GM18511 (cell line): ENCODE measurements at regions not wholly inside any gene's neighbourhood (a gene's known extent, or its start where the extent isn't known, plus 50 kb on each side); places are given as distances from the start of the nearest gene placed in this dataset.

Experiments
- ATAC-seq: cut with Tn5 transposase; IDR thresholded peaks from one replicate; pipeline ENCODE4 v1.9.1; 2021; ENCODE audit warnings: mild to moderate bottlenecking, moderate library complexity; ENCODE audit not compliant: unreplicated experiment

DNA sequence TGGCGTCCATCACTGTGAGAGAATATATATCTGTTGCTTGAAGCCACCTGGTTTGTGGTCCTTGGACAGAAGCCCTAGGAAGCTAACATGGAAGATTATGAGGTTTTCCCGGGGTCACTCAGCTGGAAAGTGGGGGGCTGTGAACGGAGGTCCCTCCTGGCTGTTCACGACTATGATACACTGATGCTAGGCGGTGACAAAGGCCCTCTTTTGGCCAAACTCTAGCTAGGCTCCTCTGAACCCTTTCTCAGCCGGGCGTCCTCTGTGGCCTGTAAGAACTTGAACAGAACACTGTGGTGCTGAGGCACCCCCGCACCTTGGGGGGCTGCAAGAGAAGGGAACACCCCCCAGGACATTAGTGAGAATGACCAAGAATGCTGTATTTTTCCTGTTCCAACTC is 164.6 kb downstream of the TFCP2L1 start:
- ATAC-seq, result no peak

DNA sequence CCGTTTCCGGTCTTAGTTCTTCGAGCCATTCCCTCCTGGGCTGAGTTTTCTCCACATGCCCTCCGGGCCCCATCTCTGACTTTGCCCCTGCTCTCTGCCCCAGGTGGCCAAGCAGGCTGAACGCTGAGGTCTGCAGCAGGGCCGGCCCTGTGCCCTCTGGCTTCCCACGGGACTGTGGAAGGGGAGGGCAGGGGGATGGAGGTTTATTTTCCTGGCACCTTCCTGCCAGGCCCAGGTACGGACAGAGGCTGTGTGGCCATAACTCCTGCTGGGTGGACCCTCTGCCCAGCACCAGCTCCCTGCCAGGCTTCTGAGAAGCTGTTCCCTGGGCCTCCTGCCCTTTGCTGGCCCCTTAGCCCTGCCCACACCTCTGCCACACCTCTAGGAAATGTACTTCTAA is 164.0 kb downstream of the TFCP2L1 start:
- no peak for ATAC-seq

DNA sequence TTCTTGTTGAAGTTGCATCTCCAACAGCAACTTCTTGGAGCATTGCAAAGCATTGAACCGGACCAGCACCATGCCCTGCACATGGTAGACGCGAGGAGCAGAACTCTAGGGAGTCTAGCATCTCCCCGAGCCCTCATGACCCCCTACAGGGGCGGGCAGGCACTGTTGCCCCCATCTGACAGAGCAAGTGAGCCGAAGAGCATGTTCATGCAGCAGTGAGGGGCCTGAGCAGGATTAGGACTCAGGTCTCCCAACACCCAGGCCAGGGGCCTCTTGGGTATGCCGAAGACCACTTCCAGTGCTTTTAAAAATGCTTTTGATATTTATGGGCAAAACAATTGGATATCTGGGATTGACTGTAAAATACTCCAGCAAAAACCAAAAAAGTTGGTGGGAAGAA is 163.3 kb downstream of the TFCP2L1 start:
- ATAC-seq, result no peak

DNA sequence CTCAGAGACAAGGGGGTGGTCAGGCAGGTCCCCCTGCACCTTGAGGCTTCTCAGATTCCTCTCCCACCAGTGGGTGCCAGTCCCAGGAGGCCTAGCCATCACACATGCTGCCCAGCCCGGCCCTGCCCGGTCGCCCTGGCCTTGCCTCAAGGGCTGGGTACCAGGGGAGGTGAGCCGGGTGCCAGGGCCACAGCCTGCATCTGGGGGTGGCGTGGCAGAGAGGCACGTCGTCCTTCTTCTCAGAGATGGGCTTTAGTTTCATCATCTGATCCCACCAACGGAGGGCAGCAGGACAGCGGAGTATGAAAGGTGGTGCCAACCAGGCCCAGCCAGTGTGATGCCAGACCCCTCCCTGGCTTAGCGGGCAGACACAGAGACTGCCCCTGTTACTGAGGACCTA is 161.7 kb downstream of the TFCP2L1 start:
- no peak for ATAC-seq

DNA sequence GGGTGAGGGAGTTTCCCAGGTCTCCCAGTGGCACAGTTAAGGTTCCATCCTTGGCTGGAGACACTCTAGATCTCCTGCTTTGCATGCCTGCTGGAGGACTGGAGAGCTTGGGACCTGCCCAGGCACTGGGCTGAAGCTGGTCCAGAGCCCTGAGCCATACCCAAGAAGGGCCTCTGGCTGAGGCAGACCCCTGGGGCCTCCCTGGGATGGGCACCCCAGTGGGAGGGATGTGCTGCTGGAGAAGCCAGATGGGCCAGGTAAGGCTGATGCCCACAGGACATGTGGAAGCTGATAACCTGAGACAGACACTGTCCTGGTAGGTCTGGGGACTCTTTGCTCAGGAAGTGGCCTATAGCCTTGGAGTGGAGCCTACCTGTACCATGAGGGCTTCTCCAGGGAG is 160.7 kb downstream of the TFCP2L1 start:
- no peak for ATAC-seq

DNA sequence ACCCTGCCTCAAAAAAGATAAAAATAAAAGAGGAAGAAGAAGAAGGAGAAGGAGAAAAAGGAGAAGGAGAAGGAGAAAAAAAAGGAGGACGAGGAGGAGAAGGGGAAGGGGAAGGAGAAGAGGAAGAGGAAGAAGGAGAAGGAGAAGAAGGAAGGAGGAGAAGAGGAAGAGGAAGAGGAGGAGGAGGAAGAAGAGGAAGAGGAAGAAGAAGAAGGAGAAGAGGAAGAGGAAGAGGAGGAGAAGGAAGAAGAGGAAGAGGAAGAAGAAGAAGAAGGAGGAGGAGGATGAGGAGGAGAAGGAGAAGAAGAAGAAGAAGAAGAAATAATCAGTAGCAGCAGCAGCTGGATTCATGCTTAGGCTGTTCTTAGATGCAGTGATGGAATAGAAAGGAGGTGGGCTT is 159.7 kb downstream of the TFCP2L1 start:
- no peak for ATAC-seq

DNA sequence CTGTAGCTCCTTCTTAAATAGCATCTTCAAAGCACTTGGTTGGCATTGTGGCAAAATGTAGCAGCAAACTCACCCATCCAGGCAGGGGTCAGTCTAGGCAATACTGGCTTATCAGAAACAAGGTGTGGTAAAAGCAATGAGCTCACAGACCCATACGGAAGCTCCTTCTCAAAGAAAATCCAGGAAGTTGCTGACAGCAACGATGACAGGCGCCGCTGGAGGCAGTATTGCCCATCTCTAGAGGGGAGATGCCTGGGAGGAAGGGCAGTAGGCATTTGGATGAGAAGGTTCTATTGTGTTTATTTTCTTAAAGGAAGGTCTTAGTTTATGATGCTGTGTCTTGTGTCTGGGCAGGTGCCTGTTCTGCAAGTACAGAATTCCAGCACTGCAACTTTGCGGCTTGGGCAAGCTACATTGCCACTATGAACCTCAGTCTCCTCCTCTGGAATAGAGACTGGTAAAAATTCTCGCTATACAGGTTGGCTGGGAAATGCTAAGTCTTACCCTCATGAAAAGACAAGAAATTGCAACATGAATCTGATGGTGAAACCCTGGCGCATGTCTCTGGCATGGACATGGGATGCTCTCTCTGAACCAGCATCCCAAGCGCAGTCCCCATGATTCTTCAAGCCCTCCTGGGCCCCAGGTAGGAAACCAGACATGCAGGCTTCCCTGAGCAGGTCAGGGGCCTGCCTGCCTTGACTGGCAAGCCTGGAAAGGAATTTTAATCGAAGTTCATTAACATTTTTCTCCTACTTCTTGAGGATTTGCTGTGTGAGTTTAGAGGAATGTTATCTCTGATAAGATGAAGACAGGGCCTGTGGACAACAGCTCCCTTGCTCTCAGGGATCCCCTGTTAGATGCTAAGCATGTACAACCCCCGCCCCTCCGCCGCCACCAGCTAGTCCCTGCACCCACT is 156.0 kb downstream of the TFCP2L1 start:
- no peak for ATAC-seq

- no peak for ATAC-seq
Measured at GRCh38 chr2:121129692-121130091, 155.3 kb downstream of the TFCP2L1 start.

- no peak for ATAC-seq
Measured at GRCh38 chr2:121130301-121130850, 154.6 kb downstream of the TFCP2L1 start.

- ATAC-seq, result no peak
Measured at GRCh38 chr2:121131375-121131774, 153.6 kb downstream of the TFCP2L1 start.

DNA sequence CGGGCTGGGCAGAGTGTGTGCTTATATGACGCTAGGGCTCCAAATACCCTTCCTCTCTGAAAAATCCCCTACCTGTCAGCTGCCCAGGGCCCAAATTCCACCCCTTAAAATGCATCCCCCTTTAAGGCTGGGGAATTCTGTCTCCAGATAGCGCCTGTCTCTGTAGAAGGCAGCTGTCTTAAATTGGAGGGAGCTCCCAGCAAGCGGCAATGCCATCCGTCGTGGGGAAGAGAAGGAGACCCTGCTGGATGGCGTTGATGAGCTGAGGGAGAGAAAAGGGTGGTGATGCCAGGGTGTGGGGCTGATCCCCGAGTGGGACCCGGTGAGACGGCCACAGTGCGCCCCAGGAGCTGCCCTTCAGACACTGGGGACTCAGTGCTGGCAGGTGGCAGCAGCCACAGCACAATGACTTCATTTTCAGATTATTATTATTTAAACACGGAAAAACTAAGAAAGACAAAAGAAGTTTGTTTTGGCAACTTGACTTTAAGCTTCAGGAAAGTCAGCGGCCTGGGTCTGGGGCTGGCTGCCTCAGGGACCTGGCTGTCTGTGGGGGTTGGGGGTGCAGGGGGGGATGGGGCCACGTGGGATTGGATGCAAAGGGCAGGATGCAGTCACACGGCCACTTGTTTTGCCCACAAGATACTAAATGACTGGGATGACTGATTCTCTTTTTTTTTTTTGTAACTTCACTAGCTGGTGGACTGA is 152.8 kb downstream of the TFCP2L1 start:
- ATAC-seq, result no peak

DNA sequence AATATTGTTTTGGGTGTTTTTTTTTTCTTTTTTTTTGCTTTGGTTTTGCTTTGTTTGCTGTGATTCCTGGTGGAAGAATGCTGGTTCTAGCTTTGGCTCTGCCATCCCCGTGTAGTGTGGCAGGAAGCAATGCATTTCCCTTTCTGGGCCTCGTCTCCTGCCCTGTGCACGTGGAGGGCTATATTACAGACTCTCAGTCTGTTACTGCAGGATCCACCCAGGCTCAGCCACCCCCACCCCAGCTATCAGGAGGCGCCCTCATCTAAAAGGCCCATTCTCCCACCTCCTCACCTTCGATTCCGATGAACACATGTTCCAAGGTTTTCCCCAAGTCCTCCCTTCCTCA is 152.3 kb downstream of the TFCP2L1 start:
- no peak for ATAC-seq

DNA sequence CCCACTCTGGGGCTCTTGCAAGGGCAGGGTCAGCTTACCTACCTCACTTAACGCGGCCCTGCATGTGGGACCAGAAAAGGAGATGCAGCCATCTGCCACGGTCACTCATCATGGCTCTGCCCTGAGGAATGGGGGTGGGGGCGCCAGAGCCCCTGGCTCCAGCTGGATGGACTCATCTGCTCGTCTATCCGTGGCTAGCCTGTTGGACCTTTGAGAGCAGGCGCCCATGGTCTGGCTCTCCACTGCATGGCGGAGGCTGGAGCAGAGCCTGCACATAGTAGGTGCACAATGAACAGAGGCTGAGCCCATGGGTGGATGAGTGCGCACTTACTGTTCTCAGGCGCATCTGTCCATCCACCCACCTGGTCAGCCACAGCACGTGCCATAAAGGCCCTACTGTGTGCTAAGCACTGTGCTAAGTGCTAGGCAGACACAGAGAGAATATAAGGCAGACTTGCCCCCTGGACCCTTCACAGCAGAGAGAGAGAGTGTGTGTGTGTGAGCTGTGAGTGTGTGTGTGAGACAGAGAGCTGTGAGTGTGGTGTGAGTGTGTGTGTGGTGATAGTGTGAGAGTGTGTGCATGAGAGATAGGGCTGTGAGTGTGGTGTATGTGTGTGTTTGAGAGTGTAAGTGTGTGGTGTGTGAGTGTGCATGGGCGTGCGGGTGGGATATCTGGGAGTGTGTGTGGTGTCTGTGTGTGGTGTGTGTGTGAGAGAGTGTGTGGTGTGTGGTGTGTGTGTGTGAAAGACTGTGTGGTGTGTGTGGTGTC is 151.3 kb downstream of the TFCP2L1 start:
- ATAC-seq, result no peak

- ATAC-seq, result no peak
Measured at GRCh38 chr2:121134728-121135127, 150.3 kb downstream of the TFCP2L1 start.

- no peak for ATAC-seq
Measured at GRCh38 chr2:121135168-121135853, 149.7 kb downstream of the TFCP2L1 start.

GRCh38 chr2:121136323-121136722 is 148.7 kb downstream of the TFCP2L1 start:
- no peak for ATAC-seq

DNA sequence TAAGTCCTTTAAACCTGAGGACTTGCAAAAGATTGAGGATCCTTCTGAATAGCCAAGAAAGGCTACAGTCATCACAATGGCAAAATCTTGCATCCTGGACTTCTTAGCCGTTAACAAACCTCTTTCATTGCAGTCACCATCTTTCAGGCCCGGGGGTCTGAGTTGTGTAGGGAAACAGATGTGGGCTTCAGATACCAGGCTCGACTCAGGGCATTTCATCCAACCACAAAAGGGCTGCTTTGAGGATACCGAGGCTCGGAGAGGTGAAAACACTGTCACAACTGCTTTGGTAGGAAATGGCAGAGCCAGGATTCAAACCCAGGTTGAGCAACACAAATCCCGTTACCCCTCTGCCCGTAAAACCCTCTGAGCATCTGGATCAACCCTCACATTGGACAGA is 147.4 kb downstream of the TFCP2L1 start:
- no peak for ATAC-seq

- no peak for ATAC-seq
Measured at GRCh38 chr2:121140734-121141133, 144.3 kb downstream of the TFCP2L1 start.

- ATAC-seq, result no peak
Measured at GRCh38 chr2:121142452-121142851, 142.6 kb downstream of the TFCP2L1 start.

GRCh38 chr2:121144111-121144510 is 140.9 kb downstream of the TFCP2L1 start:
- ATAC-seq, result no peak

GRCh38 chr2:121146630-121147029 is 138.4 kb downstream of the TFCP2L1 start:
- no peak for ATAC-seq
